K562 (cell line): ENCODE measurements at regions not wholly inside any gene's neighbourhood (a gene's known extent, or its start where the extent isn't known, plus 50 kb on each side); places are given as distances from the start of the nearest gene placed in this dataset.

Experiments used
- ATAC-seq: fragments of 200-7000 bp; cut with Tn5 transposase; 3 replicates; pipeline ENCODE4 v1.9.1; 2020; ENCODE audit warnings: moderate library complexity
- BruUV-seq: library from RNA; stranded (reverse); fragments of 400-500 nt; replicated peaks from 2 replicates; lab custom pipeline; 2021; lab: Mats Ljungman, UMichigan
- CTCF ChIA-PET: fragments of 300-600 bp; formaldehyde crosslinking; extraction: SDS; loops from one replicate; lab custom pipeline; 2021; ENCODE audit warnings: low intra/inter-chr PET ratio; lab: Yijun Ruan, JAX
- POLR2A ChIA-PET: fragments of 300-600, 350-650 bp; sonication (Branson Sonifier 250); formaldehyde crosslinking; extraction: SDS; loops from one replicate; lab custom pipeline; 2021; ENCODE audit warnings: antibody characterized with exemption, inconsistent platforms; lab: Yijun Ruan, JAX
- DNase-seq, 4 experiments: peaks; one replicate each; pipeline versions ENCODE4 v3.0.0 to v3.0.0-alpha.2; 2011 to 2018; ENCODE audit warnings: low spot score in 3 of 4, mixed read lengths in 3 of 4; ENCODE audit errors: extremely low read depth in 1 of 4
- FAIRE-seq: peaks from 2 replicates; lab custom pipeline; 2011; peaks lifted over from hg19 to GRCh38; lab: Jason Lieb, UNC
- H2AFZ ChIP-seq: 2 replicates; pipeline ENCODE4 v1.6.0; 2011; ENCODE audit warnings: low read depth, low read length, control low read depth, inconsistent platforms
- H3K27ac ChIP-seq: fragments of 200-600 bp; 3 replicates; pipeline ENCODE4 v1.8.0; 2011; ENCODE audit warnings: low read depth, mild to moderate bottlenecking, control low read depth, inconsistent platforms, low read length, moderate library complexity, mixed read lengths; ENCODE audit errors: extremely low read depth
- H3K27me3 ChIP-seq, 2 experiments: fragments of 300-600 bp in 1 of 2; 2 replicates in 1 of 2; 3 replicates in 1 of 2; pipeline versions ENCODE4 v1.6.0 to v1.8.0; 2011; ENCODE audit warnings: inconsistent platforms in 2 of 2, low read length in 2 of 2, mild to moderate bottlenecking in 1 of 2, mixed read lengths in 1 of 2, moderate library complexity in 1 of 2; ENCODE audit not compliant: control insufficient read depth in 2 of 2, insufficient read depth in 2 of 2
- H3K36me3 ChIP-seq: fragments of 300-600 bp; 3 replicates; pipeline ENCODE4 v1.8.0; 2011; ENCODE audit warnings: mild to moderate bottlenecking, low read length, inconsistent platforms; ENCODE audit not compliant: control insufficient read depth, insufficient read depth
- H3K4me1 ChIP-seq, 2 experiments: fragments of 200-600 bp in 1 of 2; replicated peaks in 1 of 2; 2 replicates in 1 of 2; 3 replicates in 1 of 2; pipeline versions ENCODE4 v1.5.1 to v1.8.0; 2011; ENCODE audit warnings: inconsistent platforms in 2 of 2, low read length in 2 of 2, mild to moderate bottlenecking in 1 of 2, mixed read lengths in 1 of 2, moderate library complexity in 1 of 2; ENCODE audit not compliant: control insufficient read depth in 2 of 2, insufficient read depth in 2 of 2
- H3K4me2 ChIP-seq: 2 replicates; pipeline ENCODE4 v1.6.1; 2011; ENCODE audit warnings: low read length, control low read depth, inconsistent platforms, mixed read lengths; ENCODE audit not compliant: insufficient read depth
- H3K4me3 ChIP-seq: fragments of 200-600 bp; sonication (generic), shearing (Covaris generic); 2 replicates; pipeline ENCODE4 v1.5.1; 2016; ENCODE audit warnings: control low read depth, inconsistent platforms
- H3K79me2 ChIP-seq: fragments of 200-600 bp; 3 replicates; pipeline ENCODE4 v1.8.0; 2011; ENCODE audit warnings: low read length, inconsistent platforms; ENCODE audit not compliant: control insufficient read depth, insufficient read depth
- H3K9ac ChIP-seq, 2 experiments: 2 replicates each; pipeline versions ENCODE4 v1.6.0 to v1.6.1; 2011; ENCODE audit warnings: low read depth in 2 of 2, low read length in 2 of 2, control low read depth in 1 of 2, inconsistent platforms in 1 of 2, mild to moderate bottlenecking in 1 of 2, mixed read lengths in 1 of 2; ENCODE audit not compliant: insufficient read depth in 1 of 2
- H3K9me1 ChIP-seq: one replicate; pipeline ENCODE4 v1.6.0; 2011; ENCODE audit warnings: inconsistent platforms, mild to moderate bottlenecking, low read length, moderate library complexity; ENCODE audit not compliant: control insufficient read depth, insufficient read depth
- H3K9me3 ChIP-seq: replicated peaks from 2 replicates; pipeline ENCODE4 v1.5.1; 2011; ENCODE audit warnings: low read depth, low read length, inconsistent platforms; ENCODE audit not compliant: control insufficient read depth, insufficient read depth
- H4K20me1 ChIP-seq: replicated peaks from 2 replicates; pipeline ENCODE4 v1.6.1; 2011; ENCODE audit warnings: low read length, inconsistent platforms, mixed read lengths; ENCODE audit not compliant: control insufficient read depth, insufficient read depth
- BDP1 ChIP-seq: IDR thresholded peaks from 3 replicates; pipeline ENCODE4 v1.6.1; 2011; ENCODE audit not compliant: insufficient read length, insufficient read depth
- DACH1 ChIP-seq: fragments of 450-650 bp; IDR thresholded peaks from 2 replicates; pipeline ENCODE4 v1.6.1; 2018; ENCODE audit not compliant: partially characterized antibody
- ELF4 ChIP-seq: fragments of 450-650 bp; formaldehyde crosslinking; IDR thresholded peaks from 2 replicates; pipeline ENCODE4 v1.4.0; 2022; ENCODE audit warnings: missing genetic modification characterization
- HOMEZ ChIP-seq: fragments of 250-450 bp; sonication (Bioruptor Pico); IDR thresholded peaks from 2 replicates; pipeline ENCODE4 v1.4.0; 2020; ENCODE audit warnings: mild to moderate bottlenecking, moderate library complexity
- SRSF7 ChIP-seq: fragments of 200-400 bp; formaldehyde crosslinking; optimal IDR thresholded peaks from 2 replicates; pipeline ENCODE3; 2017; ENCODE audit warnings: mild to moderate bottlenecking, low read depth, low read length
- ZBTB17 ChIP-seq: fragments of 450-650 bp; formaldehyde crosslinking; IDR thresholded peaks from 2 replicates; pipeline ENCODE4 v1.4.0; 2020; ENCODE audit warnings: mild to moderate bottlenecking
- ZSCAN32 ChIP-seq: fragments of 450-650 bp; formaldehyde crosslinking; IDR thresholded peaks from 2 replicates; pipeline ENCODE4 v1.4.0; 2020; ENCODE audit warnings: mild to moderate bottlenecking, moderate library complexity
- WGBS: fragments of 100-300 bp; shearing (Covaris generic); methylation state at CpG from one replicate; pipeline ENCODE4 v1.1.6; 2016; ENCODE audit warnings: low coverage, mixed read lengths; ENCODE audit not compliant: insufficient coverage; ENCODE audit errors: missing lambda C conversion rate; 5-methylcytosine and 5-hydroxymethylcytosine counted together
- in situ Hi-C: fragments of 300-500 bp; cut with MboI; formaldehyde crosslinking; loops from 4 replicates; pipeline ENCODE4 v1.15.0; 2018; ENCODE audit warnings: inconsistent platforms, mixed read lengths
- intact Hi-C: fragments of 100-400 bp; cut with micrococcal nuclease; formaldehyde crosslinking; loops from 2 replicates; pipeline ENCODE4 v1.14.2; 2022
- TF ChIP-seq, protein P1 (sequence below): sonication (generic); formaldehyde crosslinking; IDR thresholded peaks from 2 replicates; pipeline ENCODE4 v1.8.0; 2022; ENCODE audit warnings: mild to moderate bottlenecking, missing genetic modification reagents
- TF ChIP-seq, protein P2 (sequence below): fragments of 450-650 bp; IDR thresholded peaks from 2 replicates; pipeline ENCODE4 v1.6.1; 2016; ENCODE audit warnings: borderline replicate concordance
- TF ChIP-seq, protein P3 (sequence below): IDR thresholded peaks from 2 replicates; pipeline ENCODE4 v1.6.1; 2014; ENCODE audit warnings: antibody characterized with exemption
- TF ChIP-seq, protein P4 (sequence below): fragments of 450-650 bp; IDR thresholded peaks from 2 replicates; pipeline ENCODE4 v1.6.1; 2016; ENCODE audit warnings: antibody characterized with exemption

- intact Hi-C loops: no loop called here
- no TSS peak for BruUV-seq
- no peaks in the 10 kb centered on the region for H3K36me3 ChIP-seq
- in situ Hi-C loops: no loop called here
- TF ChIP-seq, protein P1, sequence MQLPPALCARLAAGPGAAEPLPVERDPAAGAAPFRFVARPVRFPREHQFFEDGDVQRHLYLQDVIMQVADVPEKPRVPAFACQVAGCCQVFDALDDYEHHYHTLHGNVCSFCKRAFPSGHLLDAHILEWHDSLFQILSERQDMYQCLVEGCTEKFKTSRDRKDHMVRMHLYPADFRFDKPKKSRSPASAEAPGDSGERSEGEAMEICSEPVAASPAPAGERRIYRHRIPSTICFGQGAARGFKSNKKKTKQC (CRISPR knock-in tag): no peak
- no peak for TF ChIP-seq BDP1
- TF ChIP-seq ZBTB17: no peak
- TF ChIP-seq HOMEZ: no peak
- no peak for TF ChIP-seq ZSCAN32
- TF ChIP-seq DACH1: no peak
- TF ChIP-seq, protein P2, sequence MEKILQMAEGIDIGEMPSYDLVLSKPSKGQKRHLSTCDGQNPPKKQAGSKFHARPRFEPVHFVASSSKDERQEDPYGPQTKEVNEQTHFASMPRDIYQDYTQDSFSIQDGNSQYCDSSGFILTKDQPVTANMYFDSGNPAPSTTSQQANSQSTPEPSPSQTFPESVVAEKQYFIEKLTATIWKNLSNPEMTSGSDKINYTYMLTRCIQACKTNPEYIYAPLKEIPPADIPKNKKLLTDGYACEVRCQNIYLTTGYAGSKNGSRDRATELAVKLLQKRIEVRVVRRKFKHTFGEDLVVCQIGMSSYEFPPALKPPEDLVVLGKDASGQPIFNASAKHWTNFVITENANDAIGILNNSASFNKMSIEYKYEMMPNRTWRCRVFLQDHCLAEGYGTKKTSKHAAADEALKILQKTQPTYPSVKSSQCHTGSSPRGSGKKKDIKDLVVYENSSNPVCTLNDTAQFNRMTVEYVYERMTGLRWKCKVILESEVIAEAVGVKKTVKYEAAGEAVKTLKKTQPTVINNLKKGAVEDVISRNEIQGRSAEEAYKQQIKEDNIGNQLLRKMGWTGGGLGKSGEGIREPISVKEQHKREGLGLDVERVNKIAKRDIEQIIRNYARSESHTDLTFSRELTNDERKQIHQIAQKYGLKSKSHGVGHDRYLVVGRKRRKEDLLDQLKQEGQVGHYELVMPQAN: no peak
- TF ChIP-seq SRSF7: no peak
- TF ChIP-seq, protein P3, sequence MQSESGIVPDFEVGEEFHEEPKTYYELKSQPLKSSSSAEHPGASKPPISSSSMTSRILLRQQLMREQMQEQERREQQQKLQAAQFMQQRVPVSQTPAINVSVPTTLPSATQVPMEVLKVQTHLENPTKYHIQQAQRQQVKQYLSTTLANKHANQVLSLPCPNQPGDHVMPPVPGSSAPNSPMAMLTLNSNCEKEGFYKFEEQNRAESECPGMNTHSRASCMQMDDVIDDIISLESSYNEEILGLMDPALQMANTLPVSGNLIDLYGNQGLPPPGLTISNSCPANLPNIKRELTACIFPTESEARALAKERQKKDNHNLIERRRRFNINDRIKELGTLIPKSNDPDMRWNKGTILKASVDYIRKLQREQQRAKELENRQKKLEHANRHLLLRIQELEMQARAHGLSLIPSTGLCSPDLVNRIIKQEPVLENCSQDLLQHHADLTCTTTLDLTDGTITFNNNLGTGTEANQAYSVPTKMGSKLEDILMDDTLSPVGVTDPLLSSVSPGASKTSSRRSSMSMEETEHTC: no peak
- TF ChIP-seq, protein P4, sequence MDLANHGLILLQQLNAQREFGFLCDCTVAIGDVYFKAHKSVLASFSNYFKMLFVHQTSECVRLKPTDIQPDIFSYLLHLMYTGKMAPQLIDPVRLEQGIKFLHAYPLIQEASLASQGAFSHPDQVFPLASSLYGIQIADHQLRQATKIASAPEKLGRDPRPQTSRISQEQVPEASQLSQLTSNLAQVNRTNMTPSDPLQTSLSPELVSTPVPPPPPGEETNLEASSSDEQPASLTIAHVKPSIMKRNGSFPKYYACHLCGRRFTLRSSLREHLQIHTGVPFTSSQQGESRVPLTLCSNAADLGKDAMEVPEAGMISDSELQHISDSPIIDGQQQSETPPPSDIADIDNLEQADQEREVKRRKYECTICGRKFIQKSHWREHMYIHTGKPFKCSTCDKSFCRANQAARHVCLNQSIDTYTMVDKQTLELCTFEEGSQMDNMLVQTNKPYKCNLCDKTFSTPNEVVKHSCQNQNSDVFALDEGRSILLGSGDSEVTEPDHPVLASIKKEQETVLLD: no peak
- no peak for TF ChIP-seq ELF4
- 0% methylated on average over 3 of the region's 5 CpGs for WGBS
- no peak overlapping the region for H2AFZ ChIP-seq
- H3K9me1 ChIP-seq: no peaks in the 10 kb centered on the region
- CTCF ChIA-PET: no interaction called here
- no peaks in the 10 kb centered on the region for H3K79me2 ChIP-seq
- no peaks in the 10 kb centered on the region for H3K4me1 ChIP-seq
- DNase-seq (no peak), FAIRE-seq (no peak), ATAC-seq (no peak)
- H3K27ac ChIP-seq: no peak overlapping the region
- H3K4me2 ChIP-seq: no peak overlapping the region
- no peaks in the 10 kb centered on the region for H3K27me3 ChIP-seq
- H3K9me3 ChIP-seq: no peaks in the 10 kb centered on the region
- H4K20me1 ChIP-seq: no peaks in the 10 kb centered on the region
- POLR2A ChIA-PET: no interaction called here
- H3K9ac ChIP-seq: no peak overlapping the region
- no peak overlapping the region for H3K4me3 ChIP-seq
These were observed 1033.4 kb downstream of the SORCS3 start for GRCh38 chr10:105674448-105674847.
